Sigmoid colon (tissue), 6 donors: ENCODE measurements at regions not wholly inside any gene's neighbourhood (a gene's known extent, or its start where the extent isn't known, plus 50 kb on each side); places are given as distances from the start of the nearest gene placed in this dataset.

ENCODE experiments used
- DNase-seq: peaks from one replicate; pipeline ENCODE4 v3.0.0-alpha.2; 2019
- H3K27ac ChIP-seq, 4 donors: fragments of 200-600 bp; sonication (generic); one replicate each; pipeline ENCODE4 v1.5.1; 2016 to 2019; ENCODE audit warnings: mild to moderate bottlenecking in 1 of 4
- H3K27me3 ChIP-seq, 3 donors: fragments of 200-600 bp; sonication (generic); one replicate each; pipeline ENCODE4 v1.5.1; 2019; ENCODE audit warnings: mild to moderate bottlenecking in 1 of 3
- H3K36me3 ChIP-seq, 4 donors: fragments of 200-600 bp; sonication (generic); one replicate each; pipeline ENCODE4 v1.5.1; 2016 to 2019
- H3K4me1 ChIP-seq, 4 donors: fragments of 200-600 bp; sonication (generic); one replicate each; pipeline ENCODE4 v1.5.1; 2017 to 2019
- H3K4me3 ChIP-seq, 4 donors: fragments of 200-600 bp; sonication (generic); one replicate each; pipeline ENCODE4 v1.5.1; 2017 to 2019; ENCODE audit warnings: mild to moderate bottlenecking in 2 of 4, moderate library complexity in 1 of 4
- H3K9me3 ChIP-seq, 4 donors: fragments of 200-600 bp in 3 of 4; sonication (generic) in 3 of 4; one replicate each; pipeline versions ENCODE4 v1.5.1 to v1.6.1; 2013 to 2019
- EP300 ChIP-seq, 4 donors: sonication (generic); formaldehyde crosslinking; IDR thresholded peaks; one replicate each; pipeline ENCODE4 v1.6.1; 2017; ENCODE audit warnings: antibody characterized with exemption in 4 of 4
- POLR2A ChIP-seq, 2 donors: fragments of 450-650 bp; IDR thresholded peaks; one replicate each; pipeline ENCODE4 v1.6.1; 2016; ENCODE audit warnings: antibody characterized with exemption in 2 of 2, mild to moderate bottlenecking in 2 of 2, moderate library complexity in 2 of 2
- POLR2AphosphoS5 ChIP-seq, 4 donors: sonication (generic); formaldehyde crosslinking; IDR thresholded peaks; one replicate each; pipeline ENCODE4 v1.6.1; 2017; ENCODE audit warnings: antibody characterized with exemption in 4 of 4
- WGBS, 2 donors: extraction: QIAGEN DNeasy Blood & Tissue Kit; methylation state at CpG; one replicate each; pipeline ENCODE4 v1.1.7; 2013; 5-methylcytosine and 5-hydroxymethylcytosine counted together
- intact Hi-C: fragments of 100-400 bp; cut with DNase I; formaldehyde crosslinking; loops from one replicate; pipeline ENCODE4 v1.15.1; 2023
- TF ChIP-seq, protein P1 (sequence below), 4 experiments: fragments of 450-650 bp in 3 of 4; fragments of 200-600 bp in 1 of 4; IDR thresholded peaks; one replicate each; pipeline ENCODE4 v1.5.1; 2016 to 2019; ENCODE audit warnings: antibody characterized with exemption in 4 of 4, mild to moderate bottlenecking in 3 of 4, moderate library complexity in 2 of 4
- donor health status: healthy with polysubstance abuse.
- donor health status: healthy.

DNA sequence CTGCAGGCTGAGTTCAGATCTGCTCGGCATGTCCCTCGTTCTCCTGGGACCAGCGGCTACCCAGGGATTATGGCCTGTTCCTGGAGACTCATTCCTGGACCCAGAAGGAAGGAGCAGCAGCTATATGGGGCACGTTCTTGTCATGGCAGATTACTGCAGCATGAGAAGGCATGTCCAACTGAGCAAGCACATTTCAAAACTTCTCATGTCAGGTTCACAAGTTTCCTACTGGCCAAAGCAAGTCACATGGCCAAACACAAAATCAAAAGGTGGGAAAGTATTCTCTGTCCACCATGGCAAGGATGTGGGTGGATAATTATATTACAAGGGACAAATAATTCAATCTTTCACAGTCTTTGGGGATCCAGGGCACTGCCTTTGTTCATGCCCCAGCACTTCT lies 71.9 kb upstream of the C15orf39 start:
- DNase-seq = no peak

DNA sequence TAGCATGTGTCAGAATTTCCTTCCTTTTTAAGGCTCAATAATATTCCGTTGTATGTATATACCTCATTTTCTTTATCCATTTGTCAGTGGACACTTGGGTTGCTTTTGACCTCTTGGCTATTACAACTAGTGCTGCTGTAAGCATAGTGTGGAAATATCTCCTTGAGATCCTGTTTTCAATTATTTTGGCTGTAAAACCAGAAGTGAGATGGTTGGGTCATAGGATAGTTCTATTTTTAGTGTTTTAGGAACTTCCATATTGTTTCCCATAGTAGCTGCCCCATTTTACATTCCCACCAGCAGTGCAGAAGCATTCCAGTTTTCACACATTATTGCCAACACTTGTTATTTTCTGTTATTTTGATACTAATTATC lies 70.4 kb upstream of the C15orf39 start:
- Histone ChIP-seq H3K9me3 (no peaks in the 10 kb centered on the region), H3K36me3 (no peaks in the 10 kb centered on the region), H3K4me1 (no peaks in the 10 kb centered on the region), H3K27me3 (no peaks in the 10 kb centered on the region), H3K4me3 (no peak overlapping the region), H3K27ac (no peak overlapping the region)
- DNase-seq = no peak
- 70 to 88% methylated on average over 1 of the region's 1 CpG for WGBS, 2 donors
- TF ChIP-seq EP300 (IDR thresholded peaks at IDR 0.05) (no peak), POLR2A (IDR thresholded peaks at IDR 0.05) (no peak), POLR2AphosphoS5 (IDR thresholded peaks at IDR 0.05) (no peak)
- TF ChIP-seq, protein P1, sequence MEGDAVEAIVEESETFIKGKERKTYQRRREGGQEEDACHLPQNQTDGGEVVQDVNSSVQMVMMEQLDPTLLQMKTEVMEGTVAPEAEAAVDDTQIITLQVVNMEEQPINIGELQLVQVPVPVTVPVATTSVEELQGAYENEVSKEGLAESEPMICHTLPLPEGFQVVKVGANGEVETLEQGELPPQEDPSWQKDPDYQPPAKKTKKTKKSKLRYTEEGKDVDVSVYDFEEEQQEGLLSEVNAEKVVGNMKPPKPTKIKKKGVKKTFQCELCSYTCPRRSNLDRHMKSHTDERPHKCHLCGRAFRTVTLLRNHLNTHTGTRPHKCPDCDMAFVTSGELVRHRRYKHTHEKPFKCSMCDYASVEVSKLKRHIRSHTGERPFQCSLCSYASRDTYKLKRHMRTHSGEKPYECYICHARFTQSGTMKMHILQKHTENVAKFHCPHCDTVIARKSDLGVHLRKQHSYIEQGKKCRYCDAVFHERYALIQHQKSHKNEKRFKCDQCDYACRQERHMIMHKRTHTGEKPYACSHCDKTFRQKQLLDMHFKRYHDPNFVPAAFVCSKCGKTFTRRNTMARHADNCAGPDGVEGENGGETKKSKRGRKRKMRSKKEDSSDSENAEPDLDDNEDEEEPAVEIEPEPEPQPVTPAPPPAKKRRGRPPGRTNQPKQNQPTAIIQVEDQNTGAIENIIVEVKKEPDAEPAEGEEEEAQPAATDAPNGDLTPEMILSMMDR (IDR thresholded peaks at IDR 0.05) = no peak
- intact Hi-C loops = no loop called here

More for the DNA sequence above, 71.9 kb upstream of the C15orf39 start:
- intact Hi-C loops = no loop called here
- no peaks in the 10 kb centered on the region for H3K27me3 ChIP-seq
- H3K4me1 ChIP-seq = peaks cover 0 to under 1% (median 0%) of the 10 kb centered on the region in 4 donors
- H3K4me3 ChIP-seq = no peak overlapping the region
- TF ChIP-seq POLR2A (IDR thresholded peaks at IDR 0.05) = no peak
- TF ChIP-seq, protein P1 (IDR thresholded peaks at IDR 0.05) = no peak
- TF ChIP-seq POLR2AphosphoS5 (IDR thresholded peaks at IDR 0.05) = no peak
- TF ChIP-seq EP300 (IDR thresholded peaks at IDR 0.05) = no peak
- H3K9me3 ChIP-seq = no peaks in the 10 kb centered on the region
- no peak overlapping the region for H3K27ac ChIP-seq
- 92 to 94% methylated on average over 4 of the region's 4 CpGs for WGBS, 2 donors
- no peaks in the 10 kb centered on the region for H3K36me3 ChIP-seq

DNA sequence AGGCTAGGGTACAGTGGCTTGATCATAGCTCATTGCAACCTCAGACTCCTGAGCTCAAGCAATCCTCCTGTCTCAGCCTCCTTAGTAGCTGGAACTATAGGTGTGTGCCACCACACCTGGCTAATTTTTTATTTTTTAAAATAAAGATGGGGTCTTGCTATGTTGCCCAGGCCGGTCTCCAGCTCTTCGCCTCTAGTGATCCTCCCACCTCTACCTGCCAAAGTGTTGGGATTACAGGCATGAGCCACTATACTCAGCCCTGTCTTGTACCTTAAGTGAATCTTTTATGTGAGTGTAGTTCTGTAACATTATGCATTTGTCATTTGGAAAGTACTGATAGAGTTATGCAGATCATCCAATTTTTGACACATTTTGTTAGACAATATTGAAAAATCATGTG lies 66.9 kb upstream of the C15orf39 start:
- H3K36me3 ChIP-seq = no peaks in the 10 kb centered on the region
- no peak for TF ChIP-seq EP300 (IDR thresholded peaks at IDR 0.05)
- TF ChIP-seq, protein P1 (IDR thresholded peaks at IDR 0.05) = no peak
- TF ChIP-seq POLR2AphosphoS5 (IDR thresholded peaks at IDR 0.05) = no peak
- TF ChIP-seq POLR2A (IDR thresholded peaks at IDR 0.05) = no peak
- no peak for DNase-seq
- H3K9me3 ChIP-seq = no peaks in the 10 kb centered on the region
- H3K27me3 ChIP-seq = no peaks in the 10 kb centered on the region
- intact Hi-C loops = no loop called here
- H3K27ac ChIP-seq = no peak overlapping the region
- WGBS, 2 donors = 95 to 96% methylated on average over 2 of the region's 2 CpGs
- no peaks in the 10 kb centered on the region for H3K4me1 ChIP-seq
- no peak overlapping the region for H3K4me3 ChIP-seq

DNA sequence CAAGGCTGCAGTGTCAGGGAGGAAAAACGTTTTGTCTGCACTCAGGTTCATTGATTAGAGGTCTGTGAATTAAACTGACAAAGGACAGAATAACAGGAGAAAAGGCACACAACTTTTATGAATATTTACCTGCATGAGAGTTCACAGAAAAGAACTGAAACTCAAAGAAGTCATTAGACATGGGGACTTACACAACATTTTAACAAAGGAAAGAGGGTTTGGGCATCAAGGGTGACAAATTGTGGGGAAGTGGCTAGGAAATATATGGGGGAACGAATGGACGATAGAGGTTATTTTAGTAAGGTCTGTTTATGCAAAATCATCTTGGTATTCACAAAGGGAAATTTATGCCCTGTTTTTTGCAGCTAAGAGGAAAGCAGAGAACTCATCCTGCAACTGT lies 65.6 kb upstream of the C15orf39 start:
- no peak overlapping the region for H3K27ac ChIP-seq
- intact Hi-C loops = no loop called here
- WGBS, 2 donors = 51 to 58% methylated on average over 3 of the region's 3 CpGs
- no peaks in the 10 kb centered on the region for H3K27me3 ChIP-seq
- H3K4me3 ChIP-seq = no peak overlapping the region
- no peaks in the 10 kb centered on the region for H3K4me1 ChIP-seq
- no peaks in the 10 kb centered on the region for H3K36me3 ChIP-seq
- TF ChIP-seq, protein P1 (IDR thresholded peaks at IDR 0.05) = no peak
- no peak for TF ChIP-seq POLR2A (IDR thresholded peaks at IDR 0.05)
- no peak for TF ChIP-seq POLR2AphosphoS5 (IDR thresholded peaks at IDR 0.05)
- TF ChIP-seq EP300 (IDR thresholded peaks at IDR 0.05) = no peak
- DNase-seq = no peak
- H3K9me3 ChIP-seq = no peaks in the 10 kb centered on the region

- no peak overlapping the region for H3K4me3 ChIP-seq
- H3K9me3 ChIP-seq = no peaks in the 10 kb centered on the region
- H3K27ac ChIP-seq = no peak overlapping the region
- H3K27me3 ChIP-seq = no peaks in the 10 kb centered on the region
- no peak for DNase-seq
- TF ChIP-seq POLR2AphosphoS5 (IDR thresholded peaks at IDR 0.05) (no peak), POLR2A (IDR thresholded peaks at IDR 0.05) (no peak), EP300 (IDR thresholded peaks at IDR 0.05) (no peak)
- TF ChIP-seq, protein P1 (IDR thresholded peaks at IDR 0.05) = no peak
- H3K36me3 ChIP-seq = no peaks in the 10 kb centered on the region
- no peaks in the 10 kb centered on the region for H3K4me1 ChIP-seq
- WGBS, 2 donors = 93 to 94% methylated on average over 2 of the region's 2 CpGs
- intact Hi-C loops = no loop called here
These were observed 64.9 kb upstream of the C15orf39 start for GRCh38 chr15:75136758-75137157.
